ENCODE measurements at regions not wholly inside any gene's neighbourhood (a gene's known extent, or its start where the extent isn't known, plus 50 kb on each side); places are given as distances from the start of the nearest gene placed in this dataset.

DNA sequence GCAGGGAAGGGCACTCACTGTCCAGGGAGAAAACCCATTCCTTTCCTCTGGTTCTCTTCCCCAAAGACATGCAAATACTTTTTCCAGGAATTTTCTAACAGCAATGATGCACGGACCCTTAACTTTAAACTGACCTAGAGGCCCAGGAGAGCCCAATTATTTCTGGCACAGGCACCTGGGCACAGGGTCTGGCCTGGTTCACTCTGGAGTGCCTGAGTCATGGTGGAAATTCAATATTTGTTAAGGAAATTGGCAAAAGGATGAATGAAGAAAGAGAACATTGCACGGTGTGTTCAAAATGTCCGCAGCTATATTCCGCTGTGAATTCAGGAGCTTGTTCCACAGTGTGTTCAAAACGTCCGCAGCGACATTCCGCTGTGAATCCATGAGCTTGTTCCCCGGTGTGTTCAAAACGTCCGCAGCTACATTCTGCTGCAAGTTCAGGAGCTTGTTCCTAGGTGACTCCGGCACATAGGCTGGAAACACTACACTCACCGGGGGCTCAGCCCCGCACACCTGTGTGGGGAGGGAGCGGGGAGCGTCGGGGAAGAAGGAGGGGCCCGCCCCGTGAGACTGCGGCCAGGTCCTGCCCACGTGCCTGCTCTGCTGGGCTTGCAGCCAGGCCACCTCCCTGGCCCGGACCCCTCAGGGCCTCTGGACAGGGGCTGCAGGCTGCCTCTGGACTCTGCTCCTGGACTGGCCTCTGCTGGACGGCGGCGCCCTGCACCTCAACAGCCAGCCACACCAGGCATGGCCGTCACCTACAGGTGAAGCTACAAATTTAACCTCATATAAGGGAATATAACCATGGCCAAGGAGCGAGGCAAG lies 72.0 kb upstream of the FAM20C start:
- Histone ChIP-seq H2AK5ac (ENCODE audit: low read length) (no peak overlapping the region), H3K27ac (ENCODE audit: low read depth, low read length) (no peak overlapping the region), H3K9me3 (ENCODE audit: insufficient read depth, low read depth, low read length) (no peaks in the 10 kb centered on the region), H3K27me3 (ENCODE audit: insufficient read depth, low read length) (no peaks in the 10 kb centered on the region), H2AFZ (ENCODE audit: insufficient read depth, low read length, poor library complexity) (no peak overlapping the region), H3K4ac (ENCODE audit: low read depth, low read length) (no peak overlapping the region), H4K91ac (ENCODE audit: low read depth, low read length) (no peak overlapping the region), H2BK120ac (ENCODE audit: insufficient read depth, low read length, poor library complexity) (no peak overlapping the region), H3K23ac (ENCODE audit: low read length) (no peak overlapping the region), H4K8ac (ENCODE audit: low read depth, low read length) (no peak overlapping the region), H3K14ac (ENCODE audit: low read length) (no peak overlapping the region), H2BK12ac (ENCODE audit: low read length) (no peak overlapping the region), H3K4me2 (ENCODE audit: low read length) (no peak overlapping the region), H3K4me1 (ENCODE audit: control insufficient read depth in 1 of 2, insufficient read depth in 2 of 2, low read length in 2 of 2) (peaks cover 0 to 3% of the 10 kb centered on the region in 2 experiments), H4K12ac (ENCODE audit: low read depth, low read length) (no peak overlapping the region), H3K4me3 (ENCODE audit: low read depth, low read length) (no peak overlapping the region), H3K18ac (ENCODE audit: low read length) (no peak overlapping the region), H3K36me3 (ENCODE audit: control insufficient read depth in 1 of 2, insufficient read depth in 2 of 2, low read length in 2 of 2) (no peaks in the 10 kb centered on the region), H3K9ac (ENCODE audit: low read length) (no peak overlapping the region), H2BK5ac (ENCODE audit: low read depth, low read length, poor library complexity) (no peak overlapping the region), H3K79me2 (ENCODE audit: control insufficient read depth, insufficient read depth, low read length, poor library complexity) (no peaks in the 10 kb centered on the region), H3K79me1 (ENCODE audit: low read length) (no peaks in the 10 kb centered on the region)
- WGBS (ENCODE audit: extremely low coverage, insufficient coverage, insufficient read length): no CpG with 5 or more reads among the region's 27 CpGs
- DNase-seq: no peak

DNA sequence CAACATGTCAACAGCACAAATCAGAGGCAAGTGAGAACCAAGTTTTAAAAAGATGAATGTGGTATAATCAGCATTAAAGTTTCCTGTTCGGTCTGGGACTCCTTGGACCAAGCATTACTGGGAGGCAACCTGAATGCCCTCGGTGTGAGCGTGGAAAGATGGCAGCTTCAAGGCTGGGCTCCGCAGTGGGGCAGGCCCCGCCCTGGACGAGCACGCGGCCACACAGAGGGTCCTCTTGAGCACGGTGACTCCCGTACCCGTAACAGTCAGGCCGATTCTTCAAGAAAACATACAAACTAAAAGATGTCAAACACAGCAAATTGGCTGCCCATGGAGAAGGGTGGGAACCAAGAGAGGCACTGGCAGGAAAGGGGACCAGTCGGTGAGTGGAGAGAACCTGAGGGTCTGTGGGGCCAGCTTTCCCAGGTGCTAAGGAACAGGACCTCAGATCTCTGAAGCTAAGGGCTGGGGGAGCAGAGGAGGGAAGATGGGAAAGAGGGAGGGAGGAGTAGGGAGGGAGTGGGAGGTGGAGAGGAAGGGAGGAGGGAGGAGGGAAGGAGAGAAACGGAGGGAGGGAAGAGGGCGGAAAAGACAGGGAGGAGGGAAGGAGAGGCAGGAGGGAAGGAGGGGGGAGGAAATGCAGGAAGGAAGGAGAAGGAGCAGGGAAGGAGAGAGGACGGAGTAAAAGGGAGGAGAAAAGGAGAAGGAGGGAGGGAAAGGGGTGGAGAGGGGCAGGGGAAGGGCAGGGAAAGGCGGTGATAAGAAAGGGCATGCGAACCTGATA lies 71.2 kb upstream of the FAM20C start:
- Histone ChIP-seq H3K79me1 (ENCODE audit: low read length) (no peaks in the 10 kb centered on the region), H2BK5ac (ENCODE audit: low read depth, low read length, poor library complexity) (no peak overlapping the region), H3K18ac (ENCODE audit: low read length) (no peak overlapping the region), H2BK12ac (ENCODE audit: low read length) (no peak overlapping the region), H3K9me3 (ENCODE audit: insufficient read depth, low read depth, low read length) (no peaks in the 10 kb centered on the region), H3K23ac (ENCODE audit: low read length) (no peak overlapping the region), H3K14ac (ENCODE audit: low read length) (no peak overlapping the region), H3K36me3 (ENCODE audit: control insufficient read depth in 1 of 2, insufficient read depth in 2 of 2, low read length in 2 of 2) (no peaks in the 10 kb centered on the region), H3K4me2 (ENCODE audit: low read length) (no peak overlapping the region), H3K79me2 (ENCODE audit: control insufficient read depth, insufficient read depth, low read length, poor library complexity) (no peaks in the 10 kb centered on the region), H3K4me1 (ENCODE audit: control insufficient read depth in 1 of 2, insufficient read depth in 2 of 2, low read length in 2 of 2) (peaks cover 0 to 3% of the 10 kb centered on the region in 2 experiments), H3K27me3 (ENCODE audit: insufficient read depth, low read length) (no peaks in the 10 kb centered on the region), H4K8ac (ENCODE audit: low read depth, low read length) (no peak overlapping the region), H4K12ac (ENCODE audit: low read depth, low read length) (no peak overlapping the region), H2AK5ac (ENCODE audit: low read length) (no peak overlapping the region), H2AFZ (ENCODE audit: insufficient read depth, low read length, poor library complexity) (no peak overlapping the region), H3K4ac (ENCODE audit: low read depth, low read length) (no peak overlapping the region), H3K4me3 (ENCODE audit: low read depth, low read length) (no peak overlapping the region), H2BK120ac (ENCODE audit: insufficient read depth, low read length, poor library complexity) (no peak overlapping the region), H4K91ac (ENCODE audit: low read depth, low read length) (no peak overlapping the region), H3K27ac (ENCODE audit: low read depth, low read length) (no peak overlapping the region), H3K9ac (ENCODE audit: low read length) (no peak overlapping the region)
- no peak for DNase-seq
- 85% methylated on average over 1 of the region's 18 CpGs for WGBS (ENCODE audit: extremely low coverage, insufficient coverage, insufficient read length)

DNA sequence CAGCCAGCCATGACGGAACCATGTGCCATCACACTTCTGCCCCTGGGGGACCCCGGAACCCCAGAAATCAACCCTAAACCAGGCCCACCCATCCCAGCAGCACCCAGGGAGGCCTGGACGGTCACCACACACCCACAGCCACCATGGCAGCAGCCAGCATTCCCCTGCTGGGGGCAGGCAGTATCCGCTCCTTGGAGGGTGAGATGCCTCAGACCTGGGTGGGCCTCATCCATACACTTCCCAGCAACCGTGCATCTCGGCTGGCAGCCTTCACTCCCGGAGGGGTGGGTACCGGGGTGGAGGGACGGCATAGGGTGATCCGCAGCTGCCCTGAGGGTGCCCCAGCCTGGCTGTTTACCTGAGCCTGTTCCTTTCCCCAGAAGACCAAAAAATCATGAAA lies 69.1 kb upstream of the FAM20C start:
- no peak overlapping the region for H3K14ac ChIP-seq (ENCODE audit: low read length)
- no peak overlapping the region for H3K4me3 ChIP-seq (ENCODE audit: low read depth, low read length)
- no peak overlapping the region for H4K8ac ChIP-seq (ENCODE audit: low read depth, low read length)
- no peak overlapping the region for H2AK5ac ChIP-seq (ENCODE audit: low read length)
- no peak overlapping the region for H4K12ac ChIP-seq (ENCODE audit: low read depth, low read length)
- H3K36me3 ChIP-seq (ENCODE audit: control insufficient read depth in 1 of 2, insufficient read depth in 2 of 2, low read length in 2 of 2): no peaks in the 10 kb centered on the region
- H3K4ac ChIP-seq (ENCODE audit: low read depth, low read length): no peak overlapping the region
- WGBS (ENCODE audit: extremely low coverage, insufficient coverage, insufficient read length): no CpG with 5 or more reads among the region's 10 CpGs
- no peaks in the 10 kb centered on the region for H3K79me2 ChIP-seq (ENCODE audit: control insufficient read depth, insufficient read depth, low read length, poor library complexity)
- H2AFZ ChIP-seq (ENCODE audit: insufficient read depth, low read length, poor library complexity): no peak overlapping the region
- no peak overlapping the region for H4K91ac ChIP-seq (ENCODE audit: low read depth, low read length)
- H3K27me3 ChIP-seq (ENCODE audit: insufficient read depth, low read length): no peaks in the 10 kb centered on the region
- H3K27ac ChIP-seq (ENCODE audit: low read depth, low read length): no peak overlapping the region
- DNase-seq: no peak
- H2BK120ac ChIP-seq (ENCODE audit: insufficient read depth, low read length, poor library complexity): no peak overlapping the region
- H3K4me2 ChIP-seq (ENCODE audit: low read length): no peak overlapping the region
- H3K18ac ChIP-seq (ENCODE audit: low read length): no peak overlapping the region
- H3K9ac ChIP-seq (ENCODE audit: low read length): no peak overlapping the region
- H2BK5ac ChIP-seq (ENCODE audit: low read depth, low read length, poor library complexity): no peak overlapping the region
- H3K4me1 ChIP-seq (ENCODE audit: control insufficient read depth in 1 of 2, insufficient read depth in 2 of 2, low read length in 2 of 2): peaks cover 0 to 3% of the 10 kb centered on the region in 2 experiments
- no peaks in the 10 kb centered on the region for H3K9me3 ChIP-seq (ENCODE audit: insufficient read depth, low read depth, low read length)
- H3K79me1 ChIP-seq (ENCODE audit: low read length): no peaks in the 10 kb centered on the region
- H3K23ac ChIP-seq (ENCODE audit: low read length): no peak overlapping the region
- no peak overlapping the region for H2BK12ac ChIP-seq (ENCODE audit: low read length)

DNA sequence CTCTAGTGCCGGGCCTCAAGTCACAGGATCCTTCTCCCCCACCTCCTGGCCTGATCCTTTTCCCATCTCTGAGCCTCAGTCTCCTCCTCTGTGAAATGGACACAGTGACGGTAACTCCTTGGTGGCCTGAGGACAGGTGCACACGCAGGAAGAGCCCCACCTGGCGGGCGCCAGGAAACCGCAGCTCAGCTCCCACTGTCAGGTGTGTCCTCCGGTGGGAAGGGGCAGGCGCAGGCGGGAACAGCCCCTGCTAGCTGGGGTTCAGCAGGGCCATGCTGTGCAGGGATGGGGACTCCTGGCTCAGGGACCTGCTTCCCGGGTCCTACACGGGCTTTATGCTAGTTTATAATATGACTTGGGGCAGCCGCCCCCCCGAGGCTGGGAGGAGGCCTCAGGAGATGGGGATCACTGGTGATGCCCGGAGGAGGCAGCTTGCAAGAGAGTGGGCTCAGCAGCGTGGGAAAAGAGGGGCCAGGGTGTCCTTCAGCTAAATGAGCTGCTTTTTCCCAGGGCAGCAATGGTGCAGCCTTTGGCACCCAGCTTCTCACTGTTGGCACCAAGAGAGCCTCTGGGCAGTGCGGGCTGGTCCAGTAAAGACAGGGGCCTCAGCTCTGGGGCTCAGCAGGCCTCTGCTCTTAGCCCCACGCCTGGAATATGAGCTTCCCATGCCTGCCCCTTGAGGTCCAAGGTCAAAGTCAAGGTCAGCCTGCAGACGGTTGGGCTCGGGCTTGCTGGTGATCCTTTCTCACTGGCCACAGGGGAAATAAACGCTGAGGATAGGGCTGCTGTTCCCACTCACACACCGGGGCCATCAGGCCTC lies 68.0 kb upstream of the FAM20C start:
- no peak overlapping the region for H3K27ac ChIP-seq (ENCODE audit: low read depth, low read length)
- H3K4me2 ChIP-seq (ENCODE audit: low read length): no peak overlapping the region
- no peak overlapping the region for H4K8ac ChIP-seq (ENCODE audit: low read depth, low read length)
- H2AFZ ChIP-seq (ENCODE audit: insufficient read depth, low read length, poor library complexity): no peak overlapping the region
- no peaks in the 10 kb centered on the region for H3K79me1 ChIP-seq (ENCODE audit: low read length)
- peak; percentile 35 to 63 for DNase-seq
- H3K18ac ChIP-seq (ENCODE audit: low read length): no peak overlapping the region
- no peak overlapping the region for H3K4ac ChIP-seq (ENCODE audit: low read depth, low read length)
- H2BK120ac ChIP-seq (ENCODE audit: insufficient read depth, low read length, poor library complexity): no peak overlapping the region
- H3K79me2 ChIP-seq (ENCODE audit: control insufficient read depth, insufficient read depth, low read length, poor library complexity): no peaks in the 10 kb centered on the region
- H3K9ac ChIP-seq (ENCODE audit: low read length): no peak overlapping the region
- no peak overlapping the region for H4K12ac ChIP-seq (ENCODE audit: low read depth, low read length)
- WGBS (ENCODE audit: extremely low coverage, insufficient coverage, insufficient read length): no CpG with 5 or more reads among the region's 21 CpGs
- no peak overlapping the region for H2AK5ac ChIP-seq (ENCODE audit: low read length)
- H3K9me3 ChIP-seq (ENCODE audit: insufficient read depth, low read depth, low read length): no peaks in the 10 kb centered on the region
- no peak overlapping the region for H3K14ac ChIP-seq (ENCODE audit: low read length)
- no peak overlapping the region for H4K91ac ChIP-seq (ENCODE audit: low read depth, low read length)
- H2BK5ac ChIP-seq (ENCODE audit: low read depth, low read length, poor library complexity): no peak overlapping the region
- no peak overlapping the region for H3K23ac ChIP-seq (ENCODE audit: low read length)
- peaks cover 0 to 1% of the 10 kb centered on the region in 2 experiments for H3K4me1 ChIP-seq (ENCODE audit: control insufficient read depth in 1 of 2, insufficient read depth in 2 of 2, low read length in 2 of 2)
- no peak overlapping the region for H2BK12ac ChIP-seq (ENCODE audit: low read length)
- H3K27me3 ChIP-seq (ENCODE audit: insufficient read depth, low read length): no peaks in the 10 kb centered on the region
- no peak overlapping the region for H3K4me3 ChIP-seq (ENCODE audit: low read depth, low read length)
- no peaks in the 10 kb centered on the region for H3K36me3 ChIP-seq (ENCODE audit: control insufficient read depth in 1 of 2, insufficient read depth in 2 of 2, low read length in 2 of 2)

Measured in trophoblast cell (in vitro differentiated cells and primary cell).